T-cell (primary cell): ENCODE measurements at regions not wholly inside any gene's neighbourhood (a gene's known extent, or its start where the extent isn't known, plus 50 kb on each side); places are given as distances from the start of the nearest gene placed in this dataset.

ENCODE experiments used
- ATAC-seq, 4 experiments: fragments of 200-7000 bp in 3 of 4; fragments of 150-1000 bp in 1 of 4; cut with Tn5 transposase; replicated peaks in 1 of 4; 1 replicate in 3 of 4; 2 replicates in 1 of 4; pipeline ENCODE4 v1.10.0; 2021; ENCODE audit warnings: moderate library complexity in 3 of 4, mild to moderate bottlenecking in 2 of 4, moderate number of reproducible peaks in 1 of 4
- CTCF ChIA-PET, 2 donors: fragments of 300-600 bp; sonication (Branson Sonifier 250); formaldehyde crosslinking; loops; one replicate each; lab custom pipeline; 2022; ENCODE audit warnings: antibody characterized with exemption in 2 of 2; lab: Charles Lee
- POLR2A ChIA-PET, 2 donors: fragments of 300-600 bp; sonication (Branson Sonifier 250); formaldehyde crosslinking; loops; one replicate each; lab custom pipeline; 2022; ENCODE audit warnings: antibody characterized with exemption in 2 of 2; lab: Charles Lee
- DNase-seq, 35 experiments: peaks; one replicate each; pipeline versions ENCODE4 v3.0.0 to v3.0.0-alpha.2; 2013 to 2023
- H3K27ac ChIP-seq: one replicate; pipeline ENCODE4 v1.5.1; 2013; ENCODE audit warnings: low read length
- H3K27me3 ChIP-seq, 2 experiments: replicated peaks in 1 of 2; 1 replicate in 1 of 2; 2 replicates in 1 of 2; pipeline versions ENCODE4 v1.6.1 to v1.7.0; 2013; ENCODE audit warnings: low read length in 1 of 2, mixed read lengths in 1 of 2; ENCODE audit not compliant: control insufficient read depth in 2 of 2, insufficient read depth in 2 of 2; ENCODE audit errors: extremely low read depth in 1 of 2
- H3K36me3 ChIP-seq, 2 donors: 1 replicate in 1 of 2; 2 replicates in 1 of 2; pipeline versions ENCODE4 v1.6.1 to v1.7.0; 2013; ENCODE audit warnings: low read length in 1 of 2; ENCODE audit not compliant: control insufficient read depth in 2 of 2, insufficient read depth in 1 of 2; ENCODE audit errors: extremely low read depth in 1 of 2
- H3K4me1 ChIP-seq, 2 experiments: 1 replicate in 1 of 2; 2 replicates in 1 of 2; pipeline versions ENCODE4 v1.6.1 to v1.7.0; 2013; ENCODE audit warnings: low read length in 2 of 2, mixed read lengths in 1 of 2; ENCODE audit not compliant: insufficient read depth in 2 of 2, control insufficient read depth in 1 of 2; ENCODE audit errors: extremely low read depth in 1 of 2
- H3K4me3 ChIP-seq, 2 donors: 1 replicate in 1 of 2; 2 replicates in 1 of 2; pipeline versions ENCODE4 v1.5.1 to v1.7.0; 2013; ENCODE audit warnings: mild to moderate bottlenecking in 2 of 2, low read length in 1 of 2, moderate library complexity in 1 of 2; ENCODE audit not compliant: control insufficient read depth in 1 of 2; ENCODE audit errors: extremely low read depth in 1 of 2
- H3K9me3 ChIP-seq: 2 replicates; pipeline ENCODE4 v1.7.0; 2013
- H3K27ac Mint-ChIP-seq, 2 donors: one replicate each; pipeline ENCODE4 v1.8.0; 2020 to 2021; ENCODE audit warnings: mild to moderate bottlenecking in 2 of 2, mixed read lengths in 2 of 2
- H3K27me3 Mint-ChIP-seq, 2 donors: one replicate each; pipeline ENCODE4 v1.8.0; 2021 to 2022; ENCODE audit warnings: mixed read lengths in 2 of 2
- H3K36me3 Mint-ChIP-seq: one replicate; pipeline ENCODE4 v1.8.0; 2021; ENCODE audit warnings: mixed read lengths
- H3K4me1 Mint-ChIP-seq, 3 donors: one replicate each; pipeline ENCODE4 v1.8.0; 2020 to 2022; ENCODE audit warnings: mixed read lengths in 3 of 3, mild to moderate bottlenecking in 1 of 3
- H3K4me3 Mint-ChIP-seq, 3 donors: one replicate each; pipeline ENCODE4 v1.8.0; 2020 to 2022; ENCODE audit warnings: mild to moderate bottlenecking in 3 of 3, mixed read lengths in 3 of 3, moderate library complexity in 3 of 3
- H3K9me3 Mint-ChIP-seq, 3 donors: one replicate each; pipeline ENCODE4 v1.8.0; 2020 to 2022; ENCODE audit warnings: mixed read lengths in 3 of 3
- WGBS: methylation state at CpG from one replicate; pipeline ENCODE4 v1.1.5; 2013; ENCODE audit warnings: missing lambda C conversion rate; ENCODE audit not compliant: insufficient coverage; 5-methylcytosine and 5-hydroxymethylcytosine counted together

- WGBS = 80% methylated on average over 1 of the region's 4 CpGs
- Histone ChIP-seq H3K9me3 (no peaks in the 10 kb centered on the region), H3K36me3 (no peaks in the 10 kb centered on the region), H3K27ac (no peak overlapping the region), H3K27me3 (no peaks in the 10 kb centered on the region), H3K4me1 (no peaks in the 10 kb centered on the region), H3K4me3 (no peak overlapping the region)
- ATAC-seq (no peak), DNase-seq (no peak)
- ChIA-PET CTCF (interaction anchor here in 1 of 2 donors (0.6 kb wide), 1 partner anchor 11 kb away, joined by 3 read pairs; no protein-coding TSS in a partner anchor), POLR2A (no interaction called here)
- no peaks in the 10 kb centered on the region for H3K4me1 Mint-ChIP-seq
- H3K9me3 Mint-ChIP-seq = peaks cover 5 to 10% (median 6%) of the 10 kb centered on the region in 3 donors
- H3K27ac Mint-ChIP-seq = no peak overlapping the region
- no peak overlapping the region for H3K4me3 Mint-ChIP-seq
- no peaks in the 10 kb centered on the region for H3K36me3 Mint-ChIP-seq
- H3K27me3 Mint-ChIP-seq = no peaks in the 10 kb centered on the region
Observed at GRCh38 chr13:107301724-107302374, 733.9 kb upstream of the ARGLU1 start.

GRCh38 chr13:107299717-107300116 is 731.8 kb upstream of the ARGLU1 start:
- H3K27ac ChIP-seq = no peak overlapping the region
- no peaks in the 10 kb centered on the region for H3K9me3 ChIP-seq

GRCh38 chr13:107296804-107297203 is 728.9 kb upstream of the ARGLU1 start:
- Mint-ChIP-seq H3K4me3 (no peak overlapping the region), H3K4me1 (no peaks in the 10 kb centered on the region), H3K27me3 (no peaks in the 10 kb centered on the region), H3K9me3 (peaks cover 0 to 9% (median 6%) of the 10 kb centered on the region in 3 donors), H3K36me3 (no peaks in the 10 kb centered on the region), H3K27ac (no peak overlapping the region)
- Histone ChIP-seq H3K4me1 (no peaks in the 10 kb centered on the region), H3K9me3 (no peaks in the 10 kb centered on the region), H3K36me3 (no peaks in the 10 kb centered on the region), H3K27me3 (no peaks in the 10 kb centered on the region), H3K4me3 (no peak overlapping the region), H3K27ac (no peak overlapping the region)
- WGBS = no CpG with 5 or more reads among the region's 4 CpGs
- ChIA-PET CTCF (no interaction called here), POLR2A (interaction anchor here in 1 of 2 donors (0.7 kb wide), 1 partner anchor 1180 kb away, joined by 4 read pairs; no protein-coding TSS in a partner anchor)
- ATAC-seq (no peak), DNase-seq (no peak)

More at GRCh38 chr13:107299717-107300116, 731.8 kb upstream of the ARGLU1 start:
- no peaks in the 10 kb centered on the region for H3K36me3 Mint-ChIP-seq
- no peaks in the 10 kb centered on the region for H3K4me1 Mint-ChIP-seq
- no peak overlapping the region for H3K27ac Mint-ChIP-seq
- WGBS = 100% methylated on average over 1 of the region's 5 CpGs
- no peaks in the 10 kb centered on the region for H3K27me3 Mint-ChIP-seq
- DNase-seq (no peak), ATAC-seq (no peak)
- H3K36me3 ChIP-seq = no peaks in the 10 kb centered on the region
- peaks cover 4 to 8% (median 5%) of the 10 kb centered on the region in 3 donors for H3K9me3 Mint-ChIP-seq
- no peak overlapping the region for H3K4me3 Mint-ChIP-seq
- ChIA-PET CTCF (no interaction called here), POLR2A (no interaction called here)
- no peaks in the 10 kb centered on the region for H3K4me1 ChIP-seq
- no peak overlapping the region for H3K4me3 ChIP-seq
- no peaks in the 10 kb centered on the region for H3K27me3 ChIP-seq

GRCh38 chr13:107295416-107296140 is 727.6 kb upstream of the ARGLU1 start:
- H3K4me1 Mint-ChIP-seq = no peaks in the 10 kb centered on the region
- ATAC-seq (no peak), DNase-seq (no peak)
- H3K9me3 Mint-ChIP-seq = peaks cover 0 to 9% (median 6%) of the 10 kb centered on the region in 3 donors
- no peak overlapping the region for H3K4me3 Mint-ChIP-seq
- no peak overlapping the region for H3K4me3 ChIP-seq
- H3K9me3 ChIP-seq = no peaks in the 10 kb centered on the region
- H3K27ac ChIP-seq = no peak overlapping the region
- ChIA-PET POLR2A (no interaction called here), CTCF (no interaction called here)
- H3K27me3 ChIP-seq = no peaks in the 10 kb centered on the region
- H3K36me3 Mint-ChIP-seq = no peaks in the 10 kb centered on the region
- no peaks in the 10 kb centered on the region for H3K4me1 ChIP-seq
- no peaks in the 10 kb centered on the region for H3K36me3 ChIP-seq
- WGBS = no CpG with 5 or more reads among the region's 2 CpGs
- H3K27me3 Mint-ChIP-seq = no peaks in the 10 kb centered on the region
- H3K27ac Mint-ChIP-seq = no peak overlapping the region

- H3K9me3 ChIP-seq = no peaks in the 10 kb centered on the region
- H3K4me1 ChIP-seq = no peaks in the 10 kb centered on the region
- H3K9me3 Mint-ChIP-seq = peaks cover 2 to 12% (median 8%) of the 10 kb centered on the region in 3 donors
- H3K4me3 ChIP-seq = no peak overlapping the region
- no peak overlapping the region for H3K4me3 Mint-ChIP-seq
- ATAC-seq = no peak
- WGBS = 92% methylated on average over 2 of the region's 3 CpGs
- H3K27ac Mint-ChIP-seq = no peak overlapping the region
- DNase-seq = no peak
- no peaks in the 10 kb centered on the region for H3K27me3 ChIP-seq
- H3K4me1 Mint-ChIP-seq = no peaks in the 10 kb centered on the region
- H3K27ac ChIP-seq = no peak overlapping the region
- H3K36me3 Mint-ChIP-seq = no peaks in the 10 kb centered on the region
- H3K36me3 ChIP-seq = no peaks in the 10 kb centered on the region
- H3K27me3 Mint-ChIP-seq = no peaks in the 10 kb centered on the region
- ChIA-PET CTCF (no interaction called here), POLR2A (no interaction called here)
Observed at GRCh38 chr13:107293924-107294323, 726.0 kb upstream of the ARGLU1 start.

GRCh38 chr13:107291875-107292274 is 723.9 kb upstream of the ARGLU1 start:
- ChIA-PET POLR2A (no interaction called here), CTCF (no interaction called here)
- ATAC-seq = no peak
- no peaks in the 10 kb centered on the region for H3K9me3 ChIP-seq
- no peak overlapping the region for H3K4me3 Mint-ChIP-seq
- H3K4me1 Mint-ChIP-seq = no peaks in the 10 kb centered on the region
- H3K4me3 ChIP-seq = no peak overlapping the region
- no peak overlapping the region for H3K27ac ChIP-seq
- no peak for DNase-seq
- H3K9me3 Mint-ChIP-seq = peaks cover 4 to 11% (median 7%) of the 10 kb centered on the region in 3 donors
- no peaks in the 10 kb centered on the region for H3K27me3 ChIP-seq
- H3K36me3 Mint-ChIP-seq = no peaks in the 10 kb centered on the region
- no peaks in the 10 kb centered on the region for H3K36me3 ChIP-seq
- no peaks in the 10 kb centered on the region for H3K27me3 Mint-ChIP-seq
- H3K27ac Mint-ChIP-seq = no peak overlapping the region
- H3K4me1 ChIP-seq = no peaks in the 10 kb centered on the region
